ENCODE measurements at regions not wholly inside any gene's neighbourhood (a gene's known extent, or its start where the extent isn't known, plus 50 kb on each side); places are given as distances from the start of the nearest gene placed in this dataset.

DNA sequence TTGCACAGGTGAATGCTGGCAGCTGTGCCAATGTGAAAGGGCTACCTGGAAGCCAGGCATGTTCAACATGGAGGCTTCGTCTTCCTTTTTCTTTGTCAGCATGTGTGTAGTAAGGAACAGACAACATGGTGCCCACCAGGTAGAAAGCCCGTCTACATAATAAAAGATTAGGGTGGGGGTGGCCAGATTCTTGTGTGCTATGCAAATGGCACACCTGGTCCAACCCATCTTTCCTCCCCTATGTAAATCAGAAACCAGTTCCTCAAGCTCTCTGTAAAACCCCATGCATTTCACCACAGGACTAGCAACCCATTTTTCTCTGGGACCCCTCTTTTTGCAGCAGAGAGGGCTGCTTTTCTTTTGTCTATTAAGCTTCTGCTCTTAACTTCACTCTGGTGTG lies 72.3 kb upstream of the ZP4 start:
- Histone ChIP-seq H3K36me3 (ENCODE audit: control insufficient read depth in 2 of 2, insufficient read depth in 2 of 2, low read length in 1 of 2) (no peaks in the 10 kb centered on the region), H3K27me3 (ENCODE audit: control insufficient read depth in 2 of 2, insufficient read depth in 1 of 2, low read length in 1 of 2) (no peaks in the 10 kb centered on the region), H3K4me1 (ENCODE audit: control insufficient read depth in 2 of 2, insufficient read depth in 2 of 2, low read length in 2 of 2) (no peaks in the 10 kb centered on the region), H3K27ac (ENCODE audit: low read depth in 1 of 2, low read length in 1 of 2) (no peak overlapping the region), H3K4me3 (ENCODE audit: low read length in 2 of 2) (no peak overlapping the region), H3K9me3 (ENCODE audit: control insufficient read depth in 2 of 2, insufficient read depth in 1 of 2, low read length in 1 of 2) (no peaks in the 10 kb centered on the region)
- DNase-seq (ENCODE audit: low read depth in 6 of 9, low spot score in 9 of 9) = no peak
- 92% methylated on average over 2 of the region's 2 CpGs for WGBS

- no peaks in the 10 kb centered on the region for H3K9me3 ChIP-seq (ENCODE audit: control insufficient read depth in 2 of 2, insufficient read depth in 1 of 2, low read length in 1 of 2)
- no peaks in the 10 kb centered on the region for H3K27me3 ChIP-seq (ENCODE audit: control insufficient read depth in 2 of 2, insufficient read depth in 1 of 2, low read length in 1 of 2)
- no peaks in the 10 kb centered on the region for H3K36me3 ChIP-seq (ENCODE audit: control insufficient read depth in 2 of 2, insufficient read depth in 2 of 2, low read length in 1 of 2)
- no peak for DNase-seq (ENCODE audit: low read depth in 6 of 9, low spot score in 9 of 9)
- H3K27ac ChIP-seq (ENCODE audit: low read depth in 1 of 2, low read length in 1 of 2) = no peak overlapping the region
- no peak overlapping the region for H3K4me3 ChIP-seq (ENCODE audit: low read length in 2 of 2)
- H3K4me1 ChIP-seq (ENCODE audit: control insufficient read depth in 2 of 2, insufficient read depth in 2 of 2, low read length in 2 of 2) = no peaks in the 10 kb centered on the region
- 35% methylated on average over 1 of the region's 1 CpG for WGBS
Measured at GRCh38 chr1:237961754-237962153, 71.0 kb upstream of the ZP4 start.

GRCh38 chr1:237959838-237960237 lies 69.1 kb upstream of the ZP4 start:
- H3K4me1 ChIP-seq (ENCODE audit: control insufficient read depth in 2 of 2, insufficient read depth in 2 of 2, low read length in 2 of 2) = no peaks in the 10 kb centered on the region
- no peaks in the 10 kb centered on the region for H3K9me3 ChIP-seq (ENCODE audit: control insufficient read depth in 2 of 2, insufficient read depth in 1 of 2, low read length in 1 of 2)
- H3K4me3 ChIP-seq (ENCODE audit: low read length in 2 of 2) = no peak overlapping the region

DNA sequence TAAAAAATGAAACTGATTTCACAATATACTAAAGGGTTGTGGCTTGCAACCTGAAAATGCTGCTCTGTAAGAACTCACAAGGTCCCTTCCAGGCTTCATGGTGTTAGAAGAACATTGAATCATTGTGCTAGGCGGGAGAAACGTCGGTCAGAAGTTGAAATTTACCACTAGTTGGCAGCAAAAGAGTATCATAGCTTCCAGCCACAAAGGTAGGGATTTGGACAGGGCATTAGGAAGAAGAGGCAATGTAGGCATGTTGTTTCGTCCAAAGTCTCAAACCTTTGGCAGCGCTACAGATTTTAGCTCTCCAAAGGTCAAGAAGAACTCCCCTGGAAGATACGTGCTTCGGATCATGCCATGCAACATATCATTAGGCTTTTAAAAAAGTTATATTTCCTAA lies 62.5 kb upstream of the ZP4 start:
- WGBS = 94% methylated on average over 7 of the region's 7 CpGs
- H3K9me3 ChIP-seq (ENCODE audit: control insufficient read depth in 2 of 2, insufficient read depth in 1 of 2, low read length in 1 of 2) = no peaks in the 10 kb centered on the region
- H3K27me3 ChIP-seq (ENCODE audit: control insufficient read depth in 2 of 2, insufficient read depth in 1 of 2, low read length in 1 of 2) = no peaks in the 10 kb centered on the region
- no peak overlapping the region for H3K4me3 ChIP-seq (ENCODE audit: low read length in 2 of 2)
- no peaks in the 10 kb centered on the region for H3K36me3 ChIP-seq (ENCODE audit: control insufficient read depth in 2 of 2, insufficient read depth in 2 of 2, low read length in 1 of 2)
- no peak for DNase-seq (ENCODE audit: low read depth in 6 of 9, low spot score in 9 of 9)
- H3K4me1 ChIP-seq (ENCODE audit: control insufficient read depth in 2 of 2, insufficient read depth in 2 of 2, low read length in 2 of 2) = no peaks in the 10 kb centered on the region
- H3K27ac ChIP-seq (ENCODE audit: low read depth in 1 of 2, low read length in 1 of 2) = no peak overlapping the region

More at GRCh38 chr1:237959838-237960237, 69.1 kb upstream of the ZP4 start:
- DNase-seq (ENCODE audit: low read depth in 6 of 9, low spot score in 9 of 9) = no peak
- Histone ChIP-seq H3K27me3 (ENCODE audit: control insufficient read depth in 2 of 2, insufficient read depth in 1 of 2, low read length in 1 of 2) (no peaks in the 10 kb centered on the region), H3K27ac (ENCODE audit: low read depth in 1 of 2, low read length in 1 of 2) (no peak overlapping the region), H3K36me3 (ENCODE audit: control insufficient read depth in 2 of 2, insufficient read depth in 2 of 2, low read length in 1 of 2) (no peaks in the 10 kb centered on the region)

All from thymus (tissue), 11 donors.